ENCODE measurements at regions not wholly inside any gene's neighbourhood (a gene's known extent, or its start where the extent isn't known, plus 50 kb on each side); places are given as distances from the start of the nearest gene placed in this dataset.
A peak's percentile ranks its signal among the peaks of the same experiment; 100 is the strongest.

- DNase-seq (ENCODE audit: low spot score): no peak
Measured at GRCh38 chr17:72520665-72521303, 400.0 kb downstream of the SOX9 start.

DNA sequence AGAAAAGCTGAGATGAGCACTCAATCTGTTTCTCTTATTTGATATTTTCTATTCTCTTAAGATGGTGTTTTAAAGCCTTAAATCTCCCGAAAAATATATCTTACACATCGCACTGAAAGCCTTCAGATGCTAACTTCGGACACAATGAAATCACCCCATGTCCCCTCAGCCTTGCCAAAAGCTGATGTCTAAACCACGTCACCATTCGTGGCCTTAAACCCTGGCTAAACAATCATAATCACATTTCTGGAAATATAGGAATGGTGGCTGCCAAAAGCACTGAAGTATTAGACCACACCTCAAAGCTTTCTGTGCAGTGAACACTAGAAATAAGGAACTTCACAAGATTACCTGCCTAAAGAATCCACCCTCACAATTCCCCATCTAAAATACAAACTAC, 402.7 kb downstream of the SOX9 start:
- no peak for DNase-seq (ENCODE audit: low spot score)

- no peak for DNase-seq (ENCODE audit: low spot score)
Measured at GRCh38 chr17:72525225-72526015, 404.6 kb downstream of the SOX9 start.

DNA sequence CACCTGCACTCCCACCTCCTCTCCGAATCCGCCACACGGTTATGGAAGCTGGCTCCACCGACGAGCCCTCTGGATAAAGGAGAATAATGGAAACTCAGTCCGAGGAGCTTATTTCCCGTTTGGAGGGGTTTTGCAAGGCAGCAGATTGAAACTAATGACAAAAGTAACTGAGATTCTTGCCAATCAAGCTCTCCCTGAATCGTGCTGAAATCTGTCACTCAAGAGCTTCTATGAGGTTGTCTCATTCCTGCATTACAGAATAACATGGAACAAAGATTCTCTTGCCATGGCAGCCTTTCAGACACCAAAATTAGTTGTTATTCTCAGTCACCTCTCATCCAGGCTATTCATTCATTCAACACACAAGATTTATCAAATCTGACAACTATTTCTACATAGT, 405.9 kb downstream of the SOX9 start:
- no peak for DNase-seq (ENCODE audit: low spot score)

DNA sequence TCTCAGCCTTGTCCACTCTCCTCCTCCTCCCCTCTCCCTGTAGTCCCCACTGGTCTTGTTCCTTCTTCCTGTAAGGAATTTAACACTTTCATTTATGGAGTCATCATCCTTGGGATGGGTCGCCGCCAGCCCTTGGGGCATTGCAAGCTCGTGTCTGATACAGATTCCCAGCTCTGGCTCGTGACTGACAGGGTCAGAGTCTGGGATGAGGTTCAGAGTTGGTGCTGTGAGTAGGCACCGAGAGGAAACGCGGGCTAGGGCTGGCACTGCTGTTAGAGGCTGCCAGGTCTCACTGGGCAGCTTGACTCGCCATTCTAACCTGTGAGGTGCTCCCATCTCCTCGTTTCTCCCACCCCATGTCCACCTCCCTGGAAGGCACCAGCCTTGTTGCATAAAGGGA, 407.0 kb downstream of the SOX9 start:
- DNase-seq (ENCODE audit: low spot score): no peak

DNA sequence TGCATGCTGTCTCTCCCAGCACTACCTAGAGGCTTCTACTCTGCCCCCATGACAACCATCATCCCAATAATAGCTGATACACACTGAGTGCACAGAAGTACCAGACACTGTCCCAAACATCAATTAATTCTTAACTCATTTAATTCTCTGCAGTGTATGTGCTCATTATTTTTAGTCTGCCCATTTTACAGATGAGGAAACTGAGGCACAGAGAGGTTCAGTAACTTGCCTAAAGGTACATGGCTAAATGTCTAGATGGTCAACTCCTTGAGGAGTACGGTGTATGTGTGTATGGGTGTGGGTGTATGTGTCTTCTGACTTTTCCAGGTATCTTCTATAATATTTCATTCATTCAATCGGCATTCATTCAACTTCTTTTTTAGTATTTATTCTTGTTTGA, 407.9 kb downstream of the SOX9 start:
- no peak for DNase-seq (ENCODE audit: low spot score)

DNA sequence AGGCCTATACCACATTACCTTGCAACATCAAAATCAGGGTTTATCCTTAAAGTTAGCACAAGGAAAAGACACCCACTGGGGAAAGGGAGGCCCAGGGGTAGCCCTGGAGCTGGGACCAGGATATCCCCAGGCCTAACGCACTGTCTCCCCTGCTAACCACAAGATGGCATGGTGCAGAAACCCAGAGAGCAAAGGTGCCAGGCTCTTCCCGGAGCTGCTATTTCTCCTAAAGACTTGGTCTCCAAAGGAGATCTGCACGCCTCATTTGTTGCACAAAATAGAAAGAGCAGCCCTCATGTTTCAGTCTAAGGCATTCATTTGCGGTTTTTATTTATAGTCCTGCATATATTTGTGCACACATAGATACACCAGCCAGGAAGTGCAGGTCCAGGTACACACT, 408.6 kb downstream of the SOX9 start:
- no peak for DNase-seq (ENCODE audit: low spot score)

DNA sequence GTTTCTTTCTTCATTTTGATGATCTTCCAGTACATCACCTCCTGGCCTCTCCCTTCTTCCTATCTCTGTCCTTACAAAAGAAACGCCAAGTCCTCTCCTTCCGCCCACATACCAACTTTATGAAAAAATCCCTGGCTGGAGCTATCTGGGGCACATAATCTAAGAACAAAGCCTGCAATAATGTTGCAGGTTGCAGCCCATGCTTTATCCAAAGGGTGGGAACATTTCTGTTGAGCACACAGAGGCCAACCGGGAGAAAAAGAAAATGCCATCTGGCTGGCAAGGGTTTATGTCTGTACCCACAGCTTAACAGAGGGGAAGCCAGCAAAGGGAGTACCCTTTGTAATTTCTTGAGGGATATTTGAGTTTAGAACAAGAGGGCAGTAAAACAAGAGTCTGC, 409.6 kb downstream of the SOX9 start:
- no peak for DNase-seq (ENCODE audit: low spot score)

- no peak for DNase-seq (ENCODE audit: low spot score)
Measured at GRCh38 chr17:72531729-72532128, 410.9 kb downstream of the SOX9 start.

GRCh38 chr17:72534265-72534664, 413.4 kb downstream of the SOX9 start:
- DNase-seq (ENCODE audit: low spot score): no peak

- DNase-seq (ENCODE audit: low spot score): no peak
Measured at GRCh38 chr17:72534776-72535175, 414.0 kb downstream of the SOX9 start.

DNA sequence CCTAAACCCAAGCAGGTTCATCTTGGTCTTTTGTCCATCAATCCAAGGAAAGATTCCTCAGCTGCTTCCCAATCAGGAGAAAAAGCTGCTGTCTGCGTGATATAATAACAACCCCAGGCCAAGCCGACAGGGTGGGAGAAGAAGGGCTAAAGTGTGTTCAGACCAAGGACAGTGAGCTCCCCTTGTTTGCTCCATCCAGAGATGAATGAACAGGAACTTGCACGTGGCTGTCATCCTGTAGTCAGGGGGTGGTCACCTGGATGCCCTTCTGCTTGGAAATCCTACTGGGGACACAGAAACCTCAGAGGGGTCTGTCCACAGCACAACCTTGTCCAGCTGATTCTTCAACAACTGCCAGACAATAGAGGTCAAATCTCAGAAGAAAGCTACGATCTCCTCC, 414.5 kb downstream of the SOX9 start:
- DNase-seq (ENCODE audit: low spot score): no peak

DNA sequence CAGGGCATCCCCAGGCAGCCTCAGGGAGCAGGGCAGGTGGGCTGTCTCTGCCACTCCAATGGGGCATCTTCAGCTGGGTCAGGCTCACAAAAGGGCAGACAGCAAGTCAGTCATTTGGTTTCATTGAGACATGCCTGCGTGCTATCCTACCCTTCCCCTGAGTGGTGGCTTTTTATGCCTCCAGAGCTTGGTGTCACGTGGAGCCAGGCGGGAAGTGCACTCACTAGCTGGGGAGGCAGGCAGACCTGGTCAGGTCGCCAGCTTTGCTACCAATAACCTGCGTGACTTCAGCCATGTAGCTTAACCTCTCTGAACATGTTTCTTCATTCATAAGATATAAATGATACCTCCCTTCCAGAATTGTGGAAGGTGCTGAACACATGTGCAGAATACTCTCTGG, 415.0 kb downstream of the SOX9 start:
- DNase-seq (ENCODE audit: low spot score): no peak

DNA sequence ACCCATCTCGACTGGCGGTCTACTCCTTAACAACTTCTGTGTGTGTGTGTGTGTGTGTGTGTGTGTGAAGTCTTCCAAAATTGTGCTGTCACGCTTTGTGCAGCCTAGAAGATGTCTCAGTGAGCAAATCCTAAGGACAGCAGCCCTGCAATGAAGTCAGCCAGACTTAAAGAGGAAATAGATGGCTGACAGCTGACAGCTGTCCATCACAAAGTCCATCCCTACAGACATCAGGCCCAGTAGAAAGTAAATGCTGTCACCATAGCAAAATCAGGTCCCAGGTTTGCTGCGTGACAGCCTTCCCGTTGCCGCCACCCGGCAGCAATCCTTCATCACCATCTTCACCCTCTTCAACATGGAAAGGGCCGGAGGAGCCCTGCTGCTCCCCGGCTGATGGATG, 416.0 kb downstream of the SOX9 start:
- DNase-seq (ENCODE audit: low spot score): no peak

DNA sequence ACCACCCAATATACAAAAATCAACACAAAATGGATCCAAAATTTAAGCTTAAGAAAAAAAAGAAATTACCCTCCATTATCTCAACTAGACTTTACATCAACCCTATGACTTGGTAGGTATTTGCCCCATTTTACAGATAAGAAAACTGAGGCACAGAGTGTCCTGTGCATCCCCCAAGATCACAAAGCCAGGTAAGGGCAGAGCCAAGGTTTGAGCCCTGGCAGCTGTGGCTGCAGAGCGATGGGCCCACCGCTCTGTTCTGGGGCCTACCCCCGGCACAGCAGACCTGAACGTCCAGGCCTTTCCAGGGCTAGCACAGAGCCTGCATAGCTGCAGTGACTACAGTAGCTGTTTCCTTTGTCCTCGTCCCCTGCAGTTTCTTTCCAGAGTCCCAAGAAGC, 417.6 kb downstream of the SOX9 start:
- no peak for DNase-seq (ENCODE audit: low spot score)

DNA sequence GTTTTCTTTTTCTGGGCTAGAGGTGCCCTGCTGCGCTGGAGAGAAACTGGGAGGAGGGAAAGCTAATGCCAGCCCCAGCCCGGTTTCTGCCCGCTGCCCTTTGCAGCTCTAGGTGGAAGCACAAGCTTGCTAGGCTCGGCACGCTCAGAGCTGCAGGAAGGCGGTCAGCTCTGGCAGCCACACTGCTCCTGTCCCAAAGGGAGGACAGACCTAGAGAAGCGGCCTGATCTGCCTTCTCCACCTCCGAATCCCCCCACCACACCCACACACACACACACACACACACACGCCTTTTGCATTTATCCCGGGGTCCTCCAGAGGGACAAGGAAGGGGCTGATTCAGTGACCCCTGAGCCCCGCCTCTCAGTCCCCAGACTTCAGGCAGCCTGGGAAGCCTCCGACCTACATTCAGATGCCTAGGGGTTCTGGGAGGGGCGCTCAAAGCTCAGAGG, 418.1 kb downstream of the SOX9 start:
- DNase-seq (ENCODE audit: low spot score): no peak

GRCh38 chr17:72539981-72540897, 419.4 kb downstream of the SOX9 start:
- DNase-seq (ENCODE audit: low spot score): peak; percentile 75

DNA sequence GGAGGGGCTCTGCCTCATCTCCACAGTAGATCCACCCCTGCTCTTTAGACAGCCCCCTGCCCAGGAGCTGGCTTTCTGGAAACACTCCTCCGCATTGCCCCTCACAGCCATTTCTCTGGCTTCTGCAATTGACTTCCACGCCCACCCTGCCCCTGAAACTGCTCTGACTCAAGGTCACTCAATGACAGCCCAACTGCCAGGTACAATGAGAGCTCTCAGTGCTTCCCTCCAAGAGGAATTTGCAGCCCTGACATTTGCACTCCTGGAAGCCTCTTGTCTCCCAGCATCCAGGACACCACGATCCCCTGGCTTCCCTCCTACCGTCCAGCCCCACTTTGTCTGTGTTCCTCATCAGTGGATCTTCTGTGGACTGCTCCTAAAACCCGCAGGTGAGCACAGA, 421.5 kb downstream of the SOX9 start:
- no peak for DNase-seq (ENCODE audit: low spot score)

GRCh38 chr17:72545766-72546165, 424.9 kb downstream of the SOX9 start:
- DNase-seq (ENCODE audit: low spot score): no peak

GRCh38 chr17:72553051-72553755, 432.4 kb downstream of the SOX9 start:
- DNase-seq (ENCODE audit: low spot score): no peak

GRCh38 chr17:72554508-72554907, 433.7 kb downstream of the SOX9 start:
- no peak for DNase-seq (ENCODE audit: low spot score)

GRCh38 chr17:72555052-72555451, 434.2 kb downstream of the SOX9 start:
- no peak for DNase-seq (ENCODE audit: low spot score)
